ENCODE measurements at regions not wholly inside any gene's neighbourhood (a gene's known extent, or its start where the extent isn't known, plus 50 kb on each side); places are given as distances from the start of the nearest gene placed in this dataset.

DNA sequence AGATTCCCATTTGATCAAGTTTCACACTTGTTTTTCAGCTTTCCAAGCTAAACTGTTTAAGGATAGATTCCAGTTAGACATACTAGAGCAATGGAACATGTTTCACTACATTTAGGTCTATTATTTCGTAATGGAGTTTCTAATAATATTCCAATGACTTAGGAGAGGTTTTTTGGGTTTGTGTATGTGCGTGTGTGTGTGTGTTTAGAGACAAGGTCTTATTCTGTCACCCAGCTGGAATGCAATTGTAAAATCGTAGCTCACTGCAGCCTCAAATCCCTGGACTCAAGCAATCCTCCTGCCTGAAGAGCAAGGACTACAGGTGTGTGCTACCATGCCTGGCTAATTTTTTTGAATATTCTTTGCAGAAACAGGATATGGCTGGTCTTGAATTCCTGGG lies 426.3 kb downstream of the ZFHX3 start:
- H3K4me3 ChIP-seq: no peak overlapping the region
- H3K9me3 ChIP-seq: no peaks in the 10 kb centered on the region
- H3K4me1 ChIP-seq (ENCODE audit: low read depth): no peaks in the 10 kb centered on the region
- DNase-seq: no peak
- no peaks in the 10 kb centered on the region for H3K36me3 ChIP-seq (ENCODE audit: low read depth)
- ATAC-seq: no peak
- TF ChIP-seq, protein P1, sequence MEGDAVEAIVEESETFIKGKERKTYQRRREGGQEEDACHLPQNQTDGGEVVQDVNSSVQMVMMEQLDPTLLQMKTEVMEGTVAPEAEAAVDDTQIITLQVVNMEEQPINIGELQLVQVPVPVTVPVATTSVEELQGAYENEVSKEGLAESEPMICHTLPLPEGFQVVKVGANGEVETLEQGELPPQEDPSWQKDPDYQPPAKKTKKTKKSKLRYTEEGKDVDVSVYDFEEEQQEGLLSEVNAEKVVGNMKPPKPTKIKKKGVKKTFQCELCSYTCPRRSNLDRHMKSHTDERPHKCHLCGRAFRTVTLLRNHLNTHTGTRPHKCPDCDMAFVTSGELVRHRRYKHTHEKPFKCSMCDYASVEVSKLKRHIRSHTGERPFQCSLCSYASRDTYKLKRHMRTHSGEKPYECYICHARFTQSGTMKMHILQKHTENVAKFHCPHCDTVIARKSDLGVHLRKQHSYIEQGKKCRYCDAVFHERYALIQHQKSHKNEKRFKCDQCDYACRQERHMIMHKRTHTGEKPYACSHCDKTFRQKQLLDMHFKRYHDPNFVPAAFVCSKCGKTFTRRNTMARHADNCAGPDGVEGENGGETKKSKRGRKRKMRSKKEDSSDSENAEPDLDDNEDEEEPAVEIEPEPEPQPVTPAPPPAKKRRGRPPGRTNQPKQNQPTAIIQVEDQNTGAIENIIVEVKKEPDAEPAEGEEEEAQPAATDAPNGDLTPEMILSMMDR (IDR thresholded peaks at IDR 0.05): no peak
- intact Hi-C loops (cut with DNase I, micrococcal nuclease): no loop called here

DNA sequence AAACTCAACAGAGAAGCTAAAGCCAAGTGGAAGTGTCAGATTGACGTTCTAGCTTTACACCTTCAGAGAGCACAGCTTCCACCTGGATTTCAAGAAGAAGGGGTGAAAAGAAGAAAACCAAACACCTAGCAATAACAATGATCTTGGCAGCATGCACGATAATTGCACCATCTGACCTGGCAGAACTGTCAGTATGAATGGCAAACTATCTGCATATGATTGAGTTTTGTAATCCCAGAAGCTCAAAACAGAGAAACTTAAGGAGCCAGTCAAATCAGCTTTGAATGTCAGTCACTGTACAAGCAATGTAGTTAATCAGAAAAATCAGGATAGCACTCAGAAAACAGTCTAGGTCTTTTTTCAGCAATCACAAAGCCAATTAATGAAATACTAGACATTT lies 427.1 kb downstream of the ZFHX3 start:
- intact Hi-C loops (cut with DNase I, micrococcal nuclease): no loop called here

DNA sequence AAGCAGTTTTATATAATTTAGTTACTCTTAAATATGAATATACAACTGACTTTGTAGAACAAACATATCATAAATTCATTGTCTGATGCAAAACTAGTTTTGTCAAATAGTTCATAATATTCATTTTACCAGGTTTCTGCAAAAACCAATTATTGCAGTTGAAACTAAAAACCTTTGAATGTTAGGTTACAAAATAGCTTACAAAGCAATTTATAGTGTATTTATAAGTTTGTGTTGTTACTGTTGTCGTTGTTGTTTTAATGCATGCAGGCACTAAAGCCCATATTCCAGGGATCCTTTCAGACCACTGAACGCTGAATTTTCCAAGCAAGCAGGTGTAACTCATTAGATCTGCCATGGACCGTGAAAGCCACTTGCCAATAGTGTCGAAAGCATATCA lies 427.6 kb downstream of the ZFHX3 start:
- intact Hi-C loops (cut with DNase I, micrococcal nuclease): no loop called here
- no peaks in the 10 kb centered on the region for H3K9me3 ChIP-seq
- TF ChIP-seq, protein P1 (IDR thresholded peaks at IDR 0.05): no peak
- no peaks in the 10 kb centered on the region for H3K36me3 ChIP-seq (ENCODE audit: low read depth)
- no peak overlapping the region for H3K4me3 ChIP-seq
- DNase-seq: no peak
- no peaks in the 10 kb centered on the region for H3K4me1 ChIP-seq (ENCODE audit: low read depth)
- ATAC-seq: no peak

More for the DNA sequence above, 427.1 kb downstream of the ZFHX3 start:
- DNase-seq: no peak
- ATAC-seq: no peak
- no peak overlapping the region for H3K4me3 ChIP-seq
- H3K9me3 ChIP-seq: no peaks in the 10 kb centered on the region
- TF ChIP-seq, protein P1 (IDR thresholded peaks at IDR 0.05): no peak
- H3K36me3 ChIP-seq (ENCODE audit: low read depth): no peaks in the 10 kb centered on the region
- no peaks in the 10 kb centered on the region for H3K4me1 ChIP-seq (ENCODE audit: low read depth)

DNA sequence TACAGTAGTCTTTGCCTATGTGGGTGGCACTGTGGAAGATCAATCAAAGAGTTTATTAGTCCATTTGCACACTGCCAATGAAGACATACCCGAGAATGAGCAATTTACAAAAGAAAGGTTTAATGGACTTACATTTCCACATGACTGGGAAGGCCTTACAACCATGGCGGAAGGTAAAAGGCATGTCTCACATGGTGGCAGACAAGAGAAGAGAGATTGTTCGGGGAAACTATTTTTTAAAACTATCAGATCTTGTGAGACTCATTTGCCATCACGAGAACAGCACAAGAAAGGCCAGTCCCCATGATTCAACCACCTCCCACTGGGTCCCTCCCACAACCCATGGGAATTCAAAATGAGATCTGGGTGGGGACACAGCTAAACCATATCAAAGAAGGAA lies 432.1 kb downstream of the ZFHX3 start:
- Histone ChIP-seq H3K36me3 (ENCODE audit: low read depth) (no peaks in the 10 kb centered on the region), H3K9me3 (no peaks in the 10 kb centered on the region), H3K4me1 (ENCODE audit: low read depth) (no peaks in the 10 kb centered on the region), H3K4me3 (no peak overlapping the region)
- ATAC-seq (no peak), DNase-seq (no peak)
- TF ChIP-seq, protein P1 (IDR thresholded peaks at IDR 0.05): no peak
- intact Hi-C loops (cut with DNase I, micrococcal nuclease): no loop called here

DNA sequence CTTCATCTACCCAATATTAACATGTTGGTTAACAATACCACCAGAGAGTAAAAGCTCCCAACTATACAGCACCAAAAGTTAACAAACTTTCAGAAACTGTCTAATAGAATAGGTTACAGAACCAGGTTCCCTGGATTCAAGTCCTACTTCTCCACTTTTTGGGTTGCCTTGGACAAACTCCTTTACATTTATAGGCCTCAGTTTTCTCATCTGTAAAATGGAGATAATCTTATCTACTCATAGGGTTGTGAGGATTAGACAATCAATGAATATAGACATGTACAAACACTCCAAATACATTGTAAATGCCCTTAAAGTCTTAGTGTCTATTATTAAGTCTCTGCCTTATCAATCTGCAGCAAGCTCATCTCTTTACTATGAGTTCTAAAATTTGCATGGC lies 435.2 kb downstream of the ZFHX3 start:
- DNase-seq: no peak
- no peaks in the 10 kb centered on the region for H3K9me3 ChIP-seq
- H3K4me3 ChIP-seq: no peak overlapping the region
- intact Hi-C loops (cut with DNase I, micrococcal nuclease): no loop called here
- TF ChIP-seq, protein P1 (IDR thresholded peaks at IDR 0.05): no peak
- H3K4me1 ChIP-seq (ENCODE audit: low read depth): no peaks in the 10 kb centered on the region
- no peak for ATAC-seq
- H3K36me3 ChIP-seq (ENCODE audit: low read depth): no peaks in the 10 kb centered on the region

DNA sequence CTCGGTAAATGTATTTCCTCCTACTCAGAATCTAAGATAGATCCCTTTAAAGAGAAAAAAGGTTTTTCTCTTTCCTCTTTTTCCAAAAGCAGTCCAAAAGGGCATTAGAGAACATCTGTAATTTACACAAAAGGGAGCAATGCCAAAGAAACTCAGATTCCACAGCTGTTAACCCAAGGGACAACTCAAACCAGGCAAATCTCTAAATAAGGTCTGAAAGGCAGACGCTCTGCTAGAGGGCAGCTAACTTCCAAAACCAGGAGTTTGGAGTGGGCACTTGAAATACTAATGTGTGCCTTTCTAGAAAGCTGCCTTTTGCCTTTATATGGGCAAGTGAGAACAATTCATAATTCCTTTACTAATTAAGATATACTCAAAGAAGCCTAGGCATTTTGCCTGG lies 435.7 kb downstream of the ZFHX3 start:
- DNase-seq: no peak
- Histone ChIP-seq H3K9me3 (no peaks in the 10 kb centered on the region), H3K4me3 (no peak overlapping the region), H3K36me3 (ENCODE audit: low read depth) (no peaks in the 10 kb centered on the region), H3K4me1 (ENCODE audit: low read depth) (no peaks in the 10 kb centered on the region)
- intact Hi-C loops (cut with DNase I, micrococcal nuclease): no loop called here
- no peak for ATAC-seq
- TF ChIP-seq, protein P1 (IDR thresholded peaks at IDR 0.05): no peak
